ENCODE measurements at regions not wholly inside any gene's neighbourhood (a gene's known extent, or its start where the extent isn't known, plus 50 kb on each side); places are given as distances from the start of the nearest gene placed in this dataset.

DNA sequence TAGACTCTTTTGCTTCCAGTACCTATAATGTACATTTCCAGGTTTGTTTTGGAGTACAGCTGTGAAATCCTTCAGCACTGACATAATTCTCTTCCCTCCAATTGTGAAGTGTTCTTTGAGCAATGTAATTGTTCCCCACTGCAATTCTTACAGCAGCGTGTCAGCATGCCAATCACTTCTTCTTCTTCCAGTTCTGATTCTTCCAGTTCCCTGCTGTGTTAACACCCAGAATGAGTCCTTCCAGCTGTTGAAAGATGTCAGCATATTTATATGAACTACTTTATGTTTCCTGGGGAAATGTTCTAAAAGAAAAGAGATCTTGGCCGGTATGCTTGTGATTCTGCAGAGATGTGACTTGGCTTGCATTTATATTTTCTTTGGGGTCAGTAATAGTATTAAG lies 213.9 kb downstream of the UNC5CL start:
- no peak for DNase-seq

DNA sequence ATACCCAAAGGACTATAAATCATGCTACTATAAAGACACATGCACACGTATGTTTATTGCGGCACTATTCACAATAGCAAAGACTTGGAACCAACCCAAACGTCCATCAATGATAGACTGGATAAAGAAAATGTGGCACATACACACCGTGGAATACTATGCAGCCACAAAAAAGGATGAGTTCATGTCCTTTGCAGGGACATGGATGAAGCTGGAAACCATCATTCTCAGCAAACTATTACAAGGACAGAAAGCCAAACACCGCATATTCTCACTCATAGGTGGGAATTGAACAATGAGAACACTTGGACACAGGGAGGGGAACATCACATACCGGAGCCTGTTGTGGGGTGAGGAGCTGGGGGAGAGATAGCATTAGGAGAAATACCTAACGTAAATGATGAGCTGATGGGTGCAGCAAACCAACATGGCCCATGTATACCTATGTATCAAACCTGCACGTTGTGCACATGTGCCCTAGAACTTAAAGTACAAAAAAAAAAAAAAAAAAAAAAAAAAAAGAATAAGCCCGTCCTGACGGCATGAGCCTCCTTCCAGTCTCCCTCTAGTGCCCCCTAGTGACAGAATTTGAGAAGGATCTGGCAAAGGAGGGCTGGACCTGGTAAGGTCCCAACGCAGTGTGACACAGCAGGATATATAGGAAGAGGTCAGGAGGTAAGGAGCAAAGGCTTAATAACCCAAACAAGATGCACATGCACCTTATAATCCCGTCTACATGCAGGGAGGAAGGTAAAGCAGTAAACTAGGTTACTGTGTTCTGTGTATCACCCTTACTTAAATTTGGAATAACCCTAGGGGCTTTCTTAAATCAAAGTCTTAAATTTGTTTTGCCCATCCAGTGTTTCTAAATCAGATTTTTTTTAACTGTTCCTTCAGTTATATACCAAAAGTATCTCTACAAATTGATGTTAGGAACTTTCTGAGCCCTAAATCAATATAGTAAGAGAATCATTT lies 214.8 kb downstream of the UNC5CL start:
- DNase-seq = peak; percentile 13

DNA sequence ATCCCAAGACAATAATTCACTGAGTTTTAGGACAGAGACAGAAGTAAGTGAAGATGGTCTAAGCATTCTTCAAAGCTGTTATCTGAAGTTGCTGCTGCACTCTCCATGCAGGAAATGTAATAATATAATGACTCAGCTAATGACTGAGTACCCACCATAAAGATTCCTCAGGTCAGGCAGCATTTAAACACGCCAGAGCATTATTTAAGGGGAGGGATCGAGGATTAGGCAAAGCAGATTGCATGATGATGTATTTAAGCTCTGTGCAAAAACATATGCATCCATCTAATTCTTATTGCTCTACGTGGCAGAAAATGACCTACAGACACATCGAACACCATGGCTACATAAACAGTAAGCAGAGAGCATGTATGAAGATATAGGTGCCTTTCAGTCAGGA lies 216.4 kb downstream of the UNC5CL start:
- no peak for DNase-seq

DNA sequence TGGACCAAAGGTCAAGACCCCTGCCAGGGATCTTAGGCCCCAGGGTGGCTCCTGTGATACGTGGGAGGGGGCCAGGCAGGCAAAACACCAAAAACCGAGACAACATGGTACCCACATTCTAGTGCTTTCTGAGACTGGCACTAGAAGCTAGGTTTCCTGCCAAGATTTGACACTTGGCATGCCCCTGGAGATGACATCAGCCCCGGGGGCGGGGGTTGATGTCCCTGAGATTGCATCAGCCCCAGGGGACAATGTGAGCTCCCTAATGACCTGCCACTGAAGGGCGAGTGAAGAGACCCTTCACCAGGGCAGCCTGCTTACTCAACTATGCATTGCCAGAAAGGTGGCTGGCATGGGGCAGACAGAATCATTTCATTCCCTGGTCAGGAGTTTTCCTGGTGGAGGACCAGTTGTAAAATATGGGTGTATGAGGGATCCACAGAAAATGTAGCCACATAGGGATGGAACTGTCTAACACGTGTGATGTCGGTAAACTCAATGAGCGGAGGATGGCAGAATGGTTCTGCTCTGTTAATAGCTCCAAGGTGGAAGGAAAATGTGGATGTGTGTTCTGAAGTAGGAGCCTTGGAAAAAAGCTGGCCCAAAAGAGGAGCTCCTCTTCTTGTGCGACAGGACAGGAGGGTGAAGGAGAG lies 219.7 kb downstream of the UNC5CL start:
- no peak for DNase-seq

DNA sequence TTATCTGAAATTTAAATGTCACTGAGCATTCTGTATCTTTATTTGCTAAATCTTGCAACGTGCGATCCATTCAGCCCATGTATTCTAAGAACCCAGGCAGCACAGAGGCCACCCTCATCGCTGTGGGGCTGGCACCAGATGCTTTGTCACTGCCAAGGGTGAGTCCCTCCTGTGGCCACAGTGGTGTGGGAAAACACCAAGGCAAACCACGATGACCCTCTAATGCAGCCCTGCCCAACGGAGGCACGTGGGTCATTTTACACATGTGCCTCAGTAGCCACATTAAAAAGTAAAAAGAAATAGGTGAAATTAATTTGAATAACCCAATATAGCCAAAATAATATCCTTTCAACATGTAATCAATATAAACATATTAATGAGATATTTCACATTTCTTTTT lies 221.7 kb downstream of the UNC5CL start:
- DNase-seq = no peak

DNA sequence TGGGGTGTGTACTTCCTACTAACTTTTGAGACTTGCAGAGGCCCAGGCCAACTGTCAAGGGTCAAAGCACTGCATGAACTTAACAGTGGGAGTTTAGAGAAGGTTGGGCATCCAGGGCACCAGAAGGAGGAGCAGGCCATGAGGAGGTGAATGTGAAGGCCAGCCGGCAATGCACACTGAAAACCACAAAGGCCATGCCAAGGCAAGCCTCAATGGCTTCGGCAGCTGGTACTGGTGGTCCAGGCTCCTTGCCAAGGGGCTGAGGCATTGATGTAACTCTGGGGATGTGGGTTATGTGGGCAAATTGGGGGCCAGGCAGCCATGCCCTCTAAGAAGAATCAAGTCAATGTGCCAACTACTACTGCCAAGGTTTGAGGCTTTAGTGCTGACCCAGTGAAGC lies 222.4 kb downstream of the UNC5CL start:
- DNase-seq = no peak

DNA sequence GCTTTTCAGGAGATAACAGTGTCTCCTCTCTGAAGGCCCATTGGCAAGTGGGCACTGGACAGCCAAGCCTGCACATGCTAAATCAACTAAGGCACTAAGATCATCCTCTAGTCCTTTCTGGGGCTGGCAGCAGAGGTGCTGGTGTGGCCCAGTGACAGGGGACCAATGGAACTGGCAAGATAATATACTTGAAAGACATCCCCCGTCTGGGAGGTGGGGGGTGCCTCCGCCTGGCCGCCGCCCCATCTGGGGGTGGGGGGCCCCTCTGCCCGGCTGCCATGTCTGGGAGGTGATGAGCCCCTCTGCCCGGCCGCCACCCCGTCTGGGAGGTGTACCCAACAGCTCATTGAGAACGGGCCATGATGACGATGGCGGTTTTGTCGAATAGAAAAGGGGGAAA lies 223.3 kb downstream of the UNC5CL start:
- no peak for DNase-seq

DNA sequence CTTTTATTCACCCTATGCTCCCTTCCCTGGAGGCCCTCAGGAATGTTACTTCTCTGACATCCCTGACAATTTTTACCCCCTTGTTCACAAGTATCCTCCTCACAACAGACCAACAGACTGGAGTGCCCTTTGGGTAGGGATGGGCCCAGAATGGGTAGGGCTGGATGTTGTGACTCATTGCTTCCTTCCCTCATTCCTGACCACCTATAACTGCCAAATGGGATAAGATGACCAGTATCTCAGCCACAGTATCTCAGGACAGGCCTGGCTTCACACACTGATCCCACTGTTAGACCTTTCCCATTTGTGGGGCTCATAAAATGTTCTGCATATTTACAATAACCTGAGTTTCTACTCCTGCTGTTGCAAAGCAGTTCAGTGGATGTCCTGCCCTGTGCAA lies 223.0 kb upstream of the LRFN2 start:
- no peak for DNase-seq

DNA sequence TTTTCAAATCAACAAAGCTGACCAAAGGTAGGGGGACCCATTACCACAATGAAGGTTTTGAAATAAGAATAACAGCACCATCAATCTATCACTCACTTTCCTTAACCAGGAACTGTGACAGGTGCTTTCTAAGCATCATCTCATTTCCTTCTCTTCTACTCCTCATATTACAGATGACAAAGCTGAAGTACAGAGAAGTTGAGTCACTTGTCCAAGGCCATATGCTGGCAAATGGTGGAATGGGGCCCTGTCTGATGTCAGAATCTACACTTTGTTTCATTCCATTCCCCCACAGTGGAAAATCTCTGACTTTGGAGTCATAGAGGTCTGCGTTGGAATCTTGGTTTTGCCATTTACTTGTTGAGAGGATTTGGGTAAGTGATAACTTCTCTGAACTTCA lies 222.5 kb upstream of the LRFN2 start:
- no peak for DNase-seq

DNA sequence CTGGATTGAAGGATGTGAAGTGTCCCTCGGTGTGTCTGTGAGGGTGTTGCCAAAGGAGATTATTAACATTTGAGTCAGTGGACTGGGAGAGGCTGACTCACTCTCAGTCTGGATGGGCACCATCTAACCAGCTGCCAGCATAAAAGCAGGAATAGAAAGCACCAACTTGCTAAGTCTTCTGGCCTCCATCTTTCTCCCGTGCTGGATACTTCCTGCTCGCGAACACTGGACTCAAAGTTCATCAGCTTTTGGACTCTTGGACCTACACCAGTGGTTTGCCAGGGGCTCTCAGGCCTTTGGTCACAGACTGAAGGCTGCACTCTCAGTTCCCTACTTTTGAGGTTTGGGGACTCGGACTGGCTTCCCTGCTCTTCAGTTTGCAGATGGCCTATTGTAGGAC lies 220.3 kb upstream of the LRFN2 start:
- DNase-seq = no peak

DNA sequence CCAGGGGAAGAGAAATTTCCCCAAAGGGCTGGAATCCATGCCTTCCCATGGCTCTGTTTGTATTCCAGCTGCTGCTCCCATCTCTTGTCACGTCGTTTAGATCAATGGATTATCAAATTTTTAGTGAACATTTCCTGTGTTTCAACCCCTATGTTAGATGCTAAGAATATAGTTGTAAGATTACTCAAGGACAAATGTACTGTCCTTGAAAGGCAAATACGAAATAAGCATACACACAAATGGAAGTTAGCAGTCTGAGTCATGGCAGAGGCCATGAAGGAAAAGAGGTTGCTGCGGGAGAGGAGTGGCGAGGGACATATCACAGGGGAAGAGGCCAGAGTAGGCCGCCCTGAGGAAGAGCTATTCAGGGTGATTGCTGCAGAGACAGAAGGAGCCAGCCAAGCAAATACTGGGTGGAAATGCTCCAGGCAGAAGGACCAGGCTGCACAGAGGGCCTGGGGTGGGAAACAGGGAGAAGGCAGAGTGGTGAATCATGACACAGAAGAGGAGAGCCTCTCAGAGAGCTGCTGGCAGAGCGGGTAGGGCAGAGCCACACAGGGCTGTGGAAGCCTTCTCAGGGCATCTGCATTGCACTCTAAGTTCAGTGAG lies 219.2 kb upstream of the LRFN2 start:
- DNase-seq = no peak

DNA sequence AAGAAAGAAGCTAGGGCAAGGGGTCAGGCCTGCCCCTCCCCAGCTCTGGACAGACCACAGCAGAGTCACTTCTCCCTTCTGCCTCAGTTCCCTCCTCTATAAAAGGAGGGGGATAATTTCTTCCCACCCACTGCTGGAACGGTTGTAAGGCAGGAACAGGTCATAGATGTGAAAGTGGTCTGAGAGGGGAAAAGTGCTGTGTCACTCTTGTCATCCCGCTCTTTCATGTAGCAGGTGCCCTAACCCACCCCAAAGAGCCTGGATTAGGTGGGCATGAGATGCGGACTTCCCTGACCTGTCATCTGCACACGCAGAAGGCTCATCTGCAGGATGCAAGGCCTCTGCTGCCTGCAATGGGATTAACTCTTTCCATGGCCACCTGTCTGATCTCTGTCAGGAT lies 218.2 kb upstream of the LRFN2 start:
- no peak for DNase-seq

DNA sequence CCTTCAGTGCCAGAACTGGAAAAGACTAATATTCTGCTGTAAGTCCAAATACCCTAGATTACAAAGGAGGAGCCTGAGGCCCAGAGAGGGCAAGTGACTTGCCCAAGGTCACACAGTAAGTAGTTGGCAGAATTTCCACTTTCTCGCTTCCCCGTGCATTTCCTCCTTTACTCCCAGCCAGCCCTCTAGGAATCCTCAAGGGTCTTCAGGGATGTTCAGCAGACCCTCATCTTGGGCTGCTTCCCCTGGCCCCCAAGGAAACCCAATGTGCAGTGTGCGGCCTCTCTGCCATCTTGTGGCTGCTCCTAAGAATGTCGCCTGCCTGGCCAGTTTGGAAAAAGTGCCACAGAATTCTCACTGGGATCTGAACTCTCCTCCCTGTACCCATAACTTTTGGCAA lies 217.7 kb upstream of the LRFN2 start:
- DNase-seq = no peak

DNA sequence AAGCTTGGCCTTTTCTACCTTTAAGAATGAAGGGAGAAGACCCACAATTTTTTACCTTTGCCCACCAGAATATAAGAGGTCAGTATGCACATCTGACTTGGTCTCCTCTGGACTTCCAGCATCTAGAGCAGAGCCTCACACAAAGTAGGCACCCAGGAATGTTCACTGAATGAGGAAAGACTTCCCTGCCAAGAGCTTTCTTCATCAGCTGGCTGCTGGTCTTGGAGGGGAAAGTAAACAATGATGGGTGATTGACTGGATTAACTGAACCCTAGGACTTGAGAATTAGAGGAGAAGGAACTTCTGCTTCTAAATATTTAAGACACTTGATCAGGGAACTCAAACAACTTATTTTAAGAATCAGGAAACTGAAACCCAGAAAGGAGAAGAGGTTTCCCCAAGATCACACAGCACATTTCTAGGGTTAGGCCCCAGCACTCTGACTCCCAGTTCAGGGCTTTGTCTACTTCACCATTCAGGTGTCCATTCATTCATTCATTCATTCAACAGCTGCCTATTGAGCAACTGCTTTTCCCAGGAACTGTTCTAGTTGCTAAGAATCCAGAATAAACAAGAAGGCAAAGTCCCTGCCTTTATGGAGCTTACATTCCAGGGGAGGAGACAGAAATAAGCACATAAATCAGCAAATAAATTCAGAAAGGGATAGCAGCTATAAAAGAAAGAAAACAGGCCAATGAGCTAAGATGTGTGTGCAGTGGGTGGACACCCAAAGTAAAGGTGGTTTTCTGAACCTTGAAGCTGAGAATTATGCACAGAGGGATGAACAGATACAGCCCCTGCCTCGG lies 216.9 kb upstream of the LRFN2 start:
- DNase-seq = no peak

DNA sequence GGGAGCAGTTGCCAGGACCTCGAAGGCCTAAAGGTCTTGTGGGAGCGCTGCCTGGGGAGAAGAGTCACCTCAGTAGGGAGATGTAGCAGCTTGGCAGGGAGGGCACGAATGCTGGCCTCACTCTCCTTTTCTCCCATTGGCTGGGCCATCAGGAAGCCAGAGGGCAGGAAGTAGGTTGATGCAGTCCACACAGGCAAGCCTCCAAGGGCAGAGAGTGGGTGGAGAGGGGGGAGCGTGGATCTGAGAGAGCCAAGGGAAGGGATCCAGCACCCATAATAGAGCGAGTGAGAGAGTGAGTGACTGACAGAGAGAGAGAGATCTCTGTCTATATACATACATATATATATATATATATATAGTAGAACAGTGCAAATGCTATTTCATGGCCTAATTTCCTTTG lies 215.3 kb upstream of the LRFN2 start:
- DNase-seq = no peak

DNA sequence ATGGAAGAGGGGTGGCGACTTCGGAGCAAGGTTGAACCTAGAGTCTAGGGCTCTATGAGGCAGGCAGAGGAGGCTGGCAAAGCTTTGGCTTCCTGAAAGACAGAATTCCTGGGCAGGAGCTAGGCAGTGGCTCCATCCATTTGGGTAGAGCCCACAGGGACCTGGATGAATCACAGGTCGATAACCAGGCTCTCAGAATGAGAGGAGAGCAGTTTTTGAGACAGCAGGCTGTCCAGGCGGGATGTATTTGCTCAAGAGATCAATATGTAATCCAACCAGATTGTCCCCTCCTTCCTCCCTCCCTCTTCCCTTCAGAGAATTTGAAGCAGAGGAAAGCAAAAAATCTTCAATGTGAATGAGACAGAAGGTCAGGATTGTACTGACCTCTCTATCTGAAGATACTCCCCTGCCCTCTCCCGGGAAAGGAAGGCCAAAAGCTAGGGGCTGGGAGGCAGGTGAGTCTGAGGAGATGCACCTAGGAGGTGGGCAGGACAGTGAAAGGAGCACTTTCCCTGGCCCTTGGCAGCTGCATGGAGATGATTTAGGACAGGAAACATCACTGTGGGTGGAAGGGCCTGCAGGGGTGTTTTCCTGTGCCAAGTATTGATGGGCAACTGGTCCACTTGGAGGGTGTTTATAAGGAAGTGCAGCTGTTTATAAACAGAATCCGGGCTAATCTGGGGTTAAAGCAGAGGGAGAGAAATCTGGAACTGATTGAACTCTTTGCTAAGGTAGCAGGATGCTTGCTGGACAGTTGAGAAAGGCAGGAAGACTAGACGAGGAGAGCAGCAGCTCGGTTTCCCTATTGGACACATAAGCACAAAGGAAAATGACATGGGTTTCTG lies 212.4 kb upstream of the LRFN2 start:
- no peak for DNase-seq

DNA sequence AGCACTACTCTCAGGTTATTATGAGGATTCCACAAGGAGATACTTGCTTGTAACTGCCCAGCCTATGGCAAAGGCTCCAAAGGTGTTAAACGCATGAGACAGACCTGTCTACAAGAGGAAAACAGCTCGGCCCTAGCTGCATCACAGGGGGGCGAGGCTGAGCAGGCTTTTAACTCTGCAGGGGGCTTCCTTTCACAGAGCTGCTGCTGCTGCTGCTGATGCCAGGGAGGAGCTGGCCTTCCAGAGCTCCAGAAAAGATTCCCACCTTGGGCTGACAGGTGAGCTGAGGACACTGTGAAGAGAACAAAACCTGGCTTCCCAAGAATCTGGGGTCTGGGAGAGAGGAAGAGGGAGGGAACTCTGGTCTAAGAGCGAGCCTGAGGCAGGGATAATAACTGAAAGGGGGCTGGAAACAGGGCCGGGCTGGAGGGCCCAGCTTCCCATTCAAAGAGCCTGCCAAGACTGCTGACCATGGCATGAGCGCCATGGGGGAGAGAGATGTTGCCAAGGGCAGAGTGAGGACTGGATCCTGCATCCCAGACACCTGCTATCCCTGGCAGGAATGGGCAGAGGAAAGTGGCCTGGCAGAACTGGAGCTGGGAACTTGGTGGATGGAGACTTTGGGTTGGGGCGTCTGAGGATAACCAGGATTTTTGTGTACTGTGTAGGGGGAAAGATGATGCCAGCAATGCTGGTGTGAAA lies 211.1 kb upstream of the LRFN2 start:
- no peak for DNase-seq

DNA sequence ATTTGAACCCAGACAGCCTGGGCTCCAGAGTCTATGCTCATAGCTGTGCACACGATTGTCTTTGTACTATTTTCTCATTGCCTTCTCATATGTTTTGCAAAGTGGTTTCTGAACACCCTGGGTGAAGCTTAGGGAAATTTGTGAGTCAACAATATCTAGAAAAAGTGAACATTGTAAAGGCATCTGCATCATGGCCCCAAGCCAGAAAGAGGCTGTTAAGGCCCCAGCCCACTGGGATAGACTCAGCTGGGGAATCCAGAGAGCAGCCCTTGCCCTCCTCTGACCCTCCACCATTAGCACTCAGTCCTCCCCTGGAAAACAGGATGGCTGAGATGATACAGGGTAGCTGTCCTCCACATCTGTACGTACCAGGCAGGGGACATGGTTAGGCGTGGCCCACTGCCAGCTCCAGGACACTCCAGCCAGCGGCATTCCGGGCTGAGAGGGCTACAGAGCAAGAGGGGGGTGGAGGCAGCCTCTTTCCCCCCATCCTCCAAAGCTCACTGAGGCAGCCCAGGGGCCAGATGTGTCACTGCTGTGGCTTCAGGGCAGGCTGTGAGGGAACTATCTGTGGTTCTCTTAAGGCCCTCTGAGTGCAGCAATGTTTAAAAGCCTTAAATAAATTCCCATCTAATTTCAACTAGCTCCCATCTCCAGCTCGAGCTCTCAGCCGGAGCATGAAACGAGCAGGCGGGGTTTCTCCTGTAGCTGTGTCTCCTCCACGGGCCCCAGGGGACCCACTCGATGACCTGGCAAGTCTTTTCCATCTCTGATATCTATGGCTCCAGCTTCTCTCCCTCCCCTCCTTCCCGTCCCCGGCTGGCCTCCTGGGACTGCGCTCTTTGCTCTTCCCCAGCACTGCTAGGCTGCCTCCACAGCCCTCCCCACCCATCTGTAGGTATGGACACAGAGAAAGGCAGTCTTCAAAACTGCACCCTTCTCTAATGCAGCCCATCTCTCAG lies 209.4 kb upstream of the LRFN2 start:
- DNase-seq = no peak

DNA sequence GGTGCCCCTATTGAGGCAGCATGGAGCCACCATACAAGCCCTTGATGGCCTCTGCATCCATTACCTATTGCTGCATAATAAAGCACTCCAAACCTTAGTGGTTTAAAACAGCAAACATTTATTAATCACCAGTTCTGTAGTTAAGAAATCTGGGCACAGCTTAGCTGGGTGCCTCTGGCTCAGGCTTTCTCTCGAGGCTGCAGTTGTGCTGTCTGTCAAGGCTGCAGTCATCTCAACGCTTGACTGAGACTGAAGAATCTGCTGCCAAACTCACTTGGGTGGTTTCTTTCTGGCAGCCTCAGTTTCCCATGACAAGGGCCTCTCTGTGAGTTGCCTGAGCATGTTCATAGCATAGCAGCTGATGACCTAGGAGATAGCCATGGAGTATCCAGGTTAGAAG lies 207.4 kb upstream of the LRFN2 start:
- no peak for DNase-seq

DNA sequence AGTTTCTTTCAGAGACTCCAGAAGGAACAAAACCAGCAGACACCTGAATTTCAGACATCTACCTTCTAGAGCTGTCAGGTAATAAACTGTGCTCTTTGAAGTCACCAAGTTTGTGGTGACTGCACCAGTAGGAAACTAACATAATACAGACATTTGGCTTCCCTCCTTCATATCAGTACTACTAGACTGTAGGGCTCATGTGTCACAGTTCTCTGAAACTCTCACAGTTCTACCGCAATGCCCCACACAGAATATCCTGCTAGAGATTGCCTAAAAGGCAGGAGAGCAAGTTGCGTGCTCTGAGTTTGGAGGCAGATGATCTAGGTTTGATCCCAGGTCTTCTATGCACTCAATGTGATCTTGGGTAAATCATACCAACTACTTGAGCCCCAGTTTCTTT lies 205.0 kb upstream of the LRFN2 start:
- DNase-seq = no peak
